HS-5 (cell line): ENCODE measurements at regions not wholly inside any gene's neighbourhood (a gene's known extent, or its start where the extent isn't known, plus 50 kb on each side); places are given as distances from the start of the nearest gene placed in this dataset.
"Not testable (repeated sequence)": the region's sequence is repeated elsewhere in the genome, so short reads cannot be mapped to it uniquely, and the experiment has no call there.

Source experiments
- DNase-seq: peaks from one replicate; pipeline ENCODE4 v3.0.0-alpha.2; 2012; ENCODE audit warnings: low read depth

DNA sequence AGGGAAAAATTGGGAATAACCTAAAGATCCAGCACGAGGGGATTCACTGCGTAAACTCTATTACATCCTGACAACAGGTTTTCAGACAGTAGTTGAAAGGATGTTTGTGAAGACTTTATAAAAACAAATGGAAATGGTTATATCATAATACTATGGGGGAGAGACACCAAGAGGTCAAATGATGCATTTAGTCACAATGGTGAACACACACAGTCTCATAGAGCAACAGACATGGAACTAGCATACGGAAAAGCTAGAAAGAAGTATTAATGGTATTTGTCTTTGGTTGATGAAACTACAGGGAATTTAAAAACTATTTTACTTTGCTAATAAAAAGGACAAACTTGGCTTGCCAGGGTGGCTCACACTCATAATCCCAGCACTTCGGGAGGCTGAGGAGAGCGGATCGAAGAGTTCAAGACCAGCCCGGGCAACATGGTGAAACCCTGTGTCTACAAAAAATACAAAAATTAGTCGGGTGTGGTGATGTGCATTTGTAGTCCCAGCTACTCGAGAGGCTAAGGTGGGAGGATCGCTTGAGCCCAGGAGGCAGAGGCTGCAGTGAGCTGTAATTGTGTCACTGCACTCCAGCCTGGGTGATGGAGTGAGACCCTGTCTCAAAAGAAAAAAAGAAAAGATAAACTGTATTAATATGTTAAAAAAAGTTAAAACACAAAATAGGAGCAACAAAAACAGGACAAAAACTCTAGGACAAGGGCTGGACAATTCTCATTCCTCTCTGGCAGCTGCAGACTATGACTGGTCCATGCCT lies 94.8 kb downstream of the MYCN start:
- DNase-seq, result no peak

- no peak for DNase-seq
Observed at GRCh38 chr2:16034151-16034974, 94.0 kb downstream of the MYCN start.

GRCh38 chr2:16033032-16033293 lies 92.6 kb downstream of the MYCN start:
- DNase-seq, result no peak

GRCh38 chr2:16032282-16033031 lies 92.1 kb downstream of the MYCN start:
- no peak for DNase-seq

GRCh38 chr2:16031848-16032159 lies 91.5 kb downstream of the MYCN start:
- no peak for DNase-seq

DNA sequence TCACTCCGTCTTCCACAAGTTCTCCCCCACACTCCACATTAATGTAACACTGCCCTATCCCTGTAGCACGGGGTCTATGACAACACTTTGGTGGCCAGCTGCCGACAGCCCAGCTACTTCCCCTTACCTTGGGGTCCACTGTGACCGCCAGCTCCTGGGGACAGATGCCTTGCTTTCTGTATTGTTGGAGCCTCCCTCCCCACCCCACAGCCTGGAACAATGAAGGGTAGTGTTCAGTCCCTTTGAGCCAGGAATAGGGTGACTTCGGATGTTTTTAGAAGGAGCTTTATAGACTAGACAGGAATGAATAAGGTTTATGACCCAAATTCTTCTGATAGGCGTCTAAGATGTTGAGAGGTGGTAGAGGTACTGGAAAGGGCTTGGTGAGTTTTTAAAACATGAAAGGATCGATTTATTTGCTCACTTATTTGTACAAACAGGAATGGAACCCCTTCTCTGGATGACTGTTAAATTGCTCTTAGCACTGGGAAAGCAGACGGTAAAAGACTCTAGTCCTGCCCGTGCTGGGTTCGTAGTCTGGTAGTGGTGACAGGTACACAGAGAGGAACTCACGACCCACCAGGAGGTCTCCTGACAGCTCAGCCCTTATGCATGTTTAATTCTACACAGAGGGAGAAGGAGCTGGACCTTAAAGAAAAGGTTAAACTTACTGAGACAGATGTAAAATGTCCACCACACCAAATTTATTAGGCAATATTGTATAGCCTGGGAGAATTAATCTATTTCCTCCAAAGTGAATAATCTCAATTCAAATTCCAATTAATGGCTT lies 90.9 kb downstream of the MYCN start:
- no peak for DNase-seq

- DNase-seq, result no peak
Observed at GRCh38 chr2:16030206-16031057, 90.1 kb downstream of the MYCN start.

- DNase-seq, result no peak
Observed at GRCh38 chr2:16028644-16029043, 88.3 kb downstream of the MYCN start.

DNA sequence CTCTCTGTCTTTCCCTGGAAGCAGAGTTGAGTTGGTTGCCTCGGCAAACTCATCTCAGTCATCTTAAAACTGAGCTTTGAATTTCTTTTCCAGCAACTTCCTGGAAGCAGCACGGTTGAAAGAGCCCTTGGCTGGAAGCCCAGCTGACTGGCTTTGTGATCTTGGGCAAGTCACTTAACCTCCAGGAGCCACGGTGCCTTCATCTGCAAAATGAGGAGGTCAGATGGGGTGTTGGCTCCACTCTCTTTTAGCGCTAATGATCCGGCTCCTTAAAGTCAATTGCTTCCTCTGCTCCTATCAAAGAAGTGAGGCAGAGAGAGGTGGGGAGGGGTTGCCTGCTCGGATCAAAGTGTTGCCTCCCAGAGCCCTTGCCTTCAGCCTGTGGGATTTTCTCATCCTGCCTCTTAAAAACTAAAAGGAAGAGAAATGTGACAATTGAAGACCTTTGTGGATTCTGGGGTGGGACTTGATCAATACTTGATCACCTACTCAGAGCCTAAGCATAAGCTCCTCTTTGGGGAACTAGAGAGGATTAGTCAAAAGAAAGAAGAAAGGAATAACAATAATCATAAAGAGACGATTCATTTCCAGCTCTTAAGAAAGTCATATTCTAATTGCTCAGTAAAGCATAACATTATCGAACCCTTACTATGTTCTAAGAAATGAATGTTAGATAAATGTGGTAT lies 86.6 kb downstream of the MYCN start:
- DNase-seq, result no peak

DNA sequence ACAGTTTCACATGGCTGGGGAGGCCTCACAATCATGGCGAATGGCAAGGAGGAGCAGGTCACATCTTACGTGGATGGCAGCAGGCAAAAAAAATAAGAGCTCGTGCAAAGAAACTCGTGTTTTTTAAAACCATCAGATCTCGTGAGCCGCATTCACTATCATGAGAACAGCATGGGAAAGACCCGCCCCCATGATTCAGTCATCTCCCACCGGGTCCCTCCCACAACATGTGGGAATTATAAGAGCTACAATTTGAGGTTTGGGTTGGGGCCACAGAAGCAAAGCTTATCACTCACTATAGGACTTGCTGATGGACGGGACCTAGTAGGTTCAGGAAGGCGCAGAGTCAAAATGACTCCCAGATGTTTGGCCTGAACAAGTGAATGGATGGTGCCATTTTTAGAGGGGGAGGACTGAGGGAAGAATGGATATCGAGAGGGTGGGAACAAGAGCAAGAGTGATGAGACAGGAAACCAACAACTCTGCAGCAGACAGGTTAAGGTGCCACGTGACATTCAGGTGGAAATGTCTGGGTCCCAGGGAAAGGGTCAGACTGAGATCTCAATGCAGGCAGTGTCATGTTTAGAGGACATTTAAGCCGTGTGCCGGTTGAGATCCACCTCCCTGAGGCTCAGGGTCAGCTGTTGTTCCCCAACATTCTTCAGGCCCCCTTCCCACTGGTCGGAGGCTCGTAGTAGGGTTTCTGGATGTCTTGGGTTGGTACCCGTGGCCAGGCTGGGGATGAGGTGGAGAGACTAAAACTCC lies 85.7 kb downstream of the MYCN start:
- DNase-seq, result no peak

DNA sequence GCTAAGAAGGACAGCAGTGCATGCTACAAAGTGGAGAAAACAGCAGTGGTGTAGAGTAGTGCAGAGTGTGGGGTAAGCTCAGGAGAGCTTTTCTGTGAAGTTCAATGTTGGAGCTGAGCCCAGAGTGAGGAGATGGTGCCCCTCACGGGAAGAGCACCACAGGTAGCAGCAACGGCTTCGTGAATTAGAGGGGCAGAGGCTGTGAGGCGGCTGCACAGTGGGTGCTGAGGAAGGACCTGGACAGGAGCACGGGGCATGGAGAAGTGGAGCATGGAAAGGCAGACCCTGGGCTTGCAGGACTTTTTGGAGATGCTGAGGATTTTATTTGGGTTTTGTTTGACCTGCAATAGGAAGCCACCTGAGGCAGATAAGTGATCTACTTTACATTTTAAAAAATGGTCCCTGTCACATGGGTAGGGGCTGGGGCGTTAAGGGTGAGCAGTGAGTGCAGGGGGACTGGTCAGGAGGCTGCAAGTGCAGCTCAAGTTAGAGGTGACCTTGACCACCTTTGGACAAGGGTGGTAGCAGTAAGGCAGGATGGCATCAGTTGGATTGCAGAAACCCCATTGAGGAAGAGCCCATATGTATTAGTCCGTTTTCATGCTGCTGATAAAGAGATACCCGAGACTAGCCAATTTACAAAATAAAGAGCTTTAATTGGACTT lies 85.0 kb downstream of the MYCN start:
- no peak for DNase-seq

GRCh38 chr2:16024628-16025027 lies 84.3 kb downstream of the MYCN start:
- not testable (repeated sequence) for DNase-seq

DNA sequence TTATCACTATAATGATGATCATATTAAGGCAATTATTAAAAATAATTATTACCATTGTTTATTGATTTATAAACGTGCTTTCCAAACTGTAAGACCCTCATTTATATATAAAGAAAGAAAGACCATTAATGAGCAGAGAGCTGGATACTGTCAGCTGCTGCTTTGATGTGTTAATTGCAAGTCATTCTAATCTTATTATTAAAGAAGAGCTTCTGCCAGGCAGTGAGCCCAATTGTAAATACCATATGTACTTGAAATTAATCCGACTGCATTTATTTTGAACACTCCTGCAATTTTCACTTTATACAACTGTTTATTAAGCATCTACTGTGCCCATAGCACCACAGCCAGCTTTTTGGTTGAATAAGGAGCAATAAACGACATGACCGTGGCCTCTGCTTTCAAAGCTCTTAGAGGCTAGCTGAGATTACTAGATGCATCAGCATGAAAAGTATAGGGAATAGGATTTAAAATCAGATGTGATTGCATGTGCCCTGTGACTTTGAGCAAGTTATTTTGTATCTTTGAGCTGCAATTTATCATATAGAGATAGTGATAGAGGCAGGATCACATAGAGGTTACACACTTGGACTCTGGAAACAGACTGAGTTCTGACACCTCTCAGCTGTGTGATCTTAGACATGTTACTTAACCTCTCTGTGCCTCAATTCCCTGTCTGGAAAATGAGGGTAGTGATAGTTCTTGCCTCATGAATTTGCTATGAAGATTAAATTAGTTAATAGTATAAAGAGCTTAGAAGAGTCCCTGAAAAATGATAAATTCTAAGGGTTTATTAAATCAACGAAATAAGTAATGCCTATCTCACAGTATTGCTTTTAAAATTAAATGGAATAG lies 83.4 kb downstream of the MYCN start:
- DNase-seq, result no peak

DNA sequence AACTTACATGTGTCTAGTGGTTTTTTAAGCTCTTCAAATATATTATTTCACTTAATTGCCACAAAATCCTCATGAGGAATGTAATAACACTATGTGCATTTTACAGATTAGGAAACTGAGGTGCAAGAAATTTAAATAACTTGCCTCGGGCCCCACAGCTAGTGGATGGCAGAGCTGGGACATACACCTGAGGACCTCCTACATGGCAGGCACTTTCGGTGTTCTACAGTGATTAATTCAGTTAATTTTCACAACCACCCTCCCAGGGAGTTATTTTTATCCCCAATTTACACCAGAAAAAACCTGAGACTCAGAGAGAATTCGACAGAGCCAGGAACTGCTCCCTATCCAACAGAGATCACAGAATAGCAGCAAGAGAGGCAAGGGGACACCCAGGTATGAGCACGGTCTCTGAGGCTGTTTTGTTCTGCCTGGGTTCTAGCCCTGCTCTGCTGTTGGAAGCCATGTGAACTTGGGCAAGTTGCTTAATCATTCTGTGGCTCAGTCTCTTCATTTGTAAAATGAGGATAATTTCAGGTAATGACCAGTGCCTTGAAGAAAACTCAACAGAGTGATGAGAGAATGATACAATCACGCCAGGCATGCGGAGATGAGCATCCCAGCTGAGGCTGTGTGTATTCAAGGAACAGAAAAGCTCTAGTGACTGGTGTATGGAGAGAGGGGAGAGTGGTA lies 82.3 kb downstream of the MYCN start:
- no peak for DNase-seq

DNA sequence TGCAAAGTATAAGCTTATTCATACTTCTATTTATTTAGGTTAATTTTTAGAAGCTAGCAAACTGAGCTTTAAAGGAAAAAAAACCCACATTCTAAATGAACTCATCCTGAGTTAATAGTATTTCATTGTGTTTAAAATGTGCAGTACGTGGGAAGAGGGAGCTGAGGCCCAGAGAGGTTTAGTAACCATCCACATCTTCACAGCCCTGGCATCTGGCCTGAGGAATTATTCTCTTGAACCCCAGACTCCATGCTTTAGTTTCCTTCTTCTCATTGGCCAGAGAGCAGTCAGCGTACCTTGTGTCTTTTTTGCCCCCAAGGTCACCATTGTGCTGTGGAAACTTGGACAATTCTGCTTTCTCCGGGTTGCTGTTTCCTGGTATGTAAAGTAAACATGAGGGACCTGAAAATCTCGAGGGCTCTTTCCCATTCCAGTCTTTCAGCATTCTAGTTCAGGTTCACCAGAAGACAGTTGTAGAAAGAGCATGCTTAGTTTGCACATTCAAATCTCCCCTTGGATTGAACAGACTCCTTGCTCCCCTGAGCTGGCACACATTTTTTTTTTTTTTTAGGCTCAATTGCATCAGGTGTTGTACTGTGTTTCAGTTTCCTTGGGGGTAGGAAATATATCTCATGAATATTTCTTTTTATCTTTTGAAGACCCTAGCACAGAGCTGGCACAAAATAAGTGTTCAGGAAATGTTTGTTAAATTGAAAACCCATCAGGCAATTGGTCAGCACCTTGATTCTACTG lies 81.4 kb downstream of the MYCN start:
- no peak for DNase-seq

GRCh38 chr2:16020389-16021008 lies 80.1 kb downstream of the MYCN start:
- no peak for DNase-seq
